GM19397 (cell line): ENCODE measurements at regions not wholly inside any gene's neighbourhood (a gene's known extent, or its start where the extent isn't known, plus 50 kb on each side); places are given as distances from the start of the nearest gene placed in this dataset.
"Not testable (repeated sequence)": the region's sequence is repeated elsewhere in the genome, so short reads cannot be mapped to it uniquely, and the experiment has no call there.

Experiments used
- ATAC-seq: cut with Tn5 transposase; IDR thresholded peaks from one replicate; pipeline ENCODE4 v1.9.1; 2021; ENCODE audit warnings: mild to moderate bottlenecking, moderate library complexity; ENCODE audit not compliant: unreplicated experiment

- no peak for ATAC-seq
Measured at GRCh38 chr16:62794724-62795123, 758.5 kb upstream of the CDH8 start.

- ATAC-seq, result not testable (repeated sequence)
Measured at GRCh38 chr16:62780081-62780480, 743.8 kb upstream of the CDH8 start.

GRCh38 chr16:62764572-62764971 lies 728.3 kb upstream of the CDH8 start:
- no peak for ATAC-seq

GRCh38 chr16:62760398-62760797 lies 724.2 kb upstream of the CDH8 start:
- ATAC-seq, result no peak

GRCh38 chr16:62755938-62756337 lies 719.7 kb upstream of the CDH8 start:
- ATAC-seq, result no peak

GRCh38 chr16:62752854-62753253 lies 716.6 kb upstream of the CDH8 start:
- ATAC-seq, result no peak

GRCh38 chr16:62751218-62751617 lies 715.0 kb upstream of the CDH8 start:
- no peak for ATAC-seq

GRCh38 chr16:62741692-62742091 lies 705.5 kb upstream of the CDH8 start:
- ATAC-seq, result no peak

- no peak for ATAC-seq
Measured at GRCh38 chr16:62738666-62739460, 702.6 kb upstream of the CDH8 start.

- ATAC-seq, result no peak
Measured at GRCh38 chr16:62732092-62732491, 695.9 kb upstream of the CDH8 start.

GRCh38 chr16:62724670-62725269 lies 688.5 kb upstream of the CDH8 start:
- ATAC-seq, result not testable (repeated sequence)

GRCh38 chr16:62720651-62721050 lies 684.4 kb upstream of the CDH8 start:
- no peak for ATAC-seq

GRCh38 chr16:62717026-62717425 lies 680.8 kb upstream of the CDH8 start:
- ATAC-seq, result no peak

- no peak for ATAC-seq
Measured at GRCh38 chr16:62715701-62716100, 679.5 kb upstream of the CDH8 start.

- ATAC-seq, result no peak
Measured at GRCh38 chr16:62712566-62712965, 676.3 kb upstream of the CDH8 start.

- no peak for ATAC-seq
Measured at GRCh38 chr16:62711797-62712196, 675.6 kb upstream of the CDH8 start.

GRCh38 chr16:62709794-62710193 lies 673.6 kb upstream of the CDH8 start:
- no peak for ATAC-seq

- no peak for ATAC-seq
Measured at GRCh38 chr16:62701426-62701825, 665.2 kb upstream of the CDH8 start.

- no peak for ATAC-seq
Measured at GRCh38 chr16:62700426-62701294, 664.4 kb upstream of the CDH8 start.

- no peak for ATAC-seq
Measured at GRCh38 chr16:62692685-62693084, 656.4 kb upstream of the CDH8 start.

- no peak for ATAC-seq
Measured at GRCh38 chr16:62681819-62682218, 645.6 kb upstream of the CDH8 start.

- no peak for ATAC-seq
Measured at GRCh38 chr16:62678796-62679195, 642.6 kb upstream of the CDH8 start.
